ENCODE measurements at regions not wholly inside any gene's neighbourhood (a gene's known extent, or its start where the extent isn't known, plus 50 kb on each side); places are given as distances from the start of the nearest gene placed in this dataset.

DNA sequence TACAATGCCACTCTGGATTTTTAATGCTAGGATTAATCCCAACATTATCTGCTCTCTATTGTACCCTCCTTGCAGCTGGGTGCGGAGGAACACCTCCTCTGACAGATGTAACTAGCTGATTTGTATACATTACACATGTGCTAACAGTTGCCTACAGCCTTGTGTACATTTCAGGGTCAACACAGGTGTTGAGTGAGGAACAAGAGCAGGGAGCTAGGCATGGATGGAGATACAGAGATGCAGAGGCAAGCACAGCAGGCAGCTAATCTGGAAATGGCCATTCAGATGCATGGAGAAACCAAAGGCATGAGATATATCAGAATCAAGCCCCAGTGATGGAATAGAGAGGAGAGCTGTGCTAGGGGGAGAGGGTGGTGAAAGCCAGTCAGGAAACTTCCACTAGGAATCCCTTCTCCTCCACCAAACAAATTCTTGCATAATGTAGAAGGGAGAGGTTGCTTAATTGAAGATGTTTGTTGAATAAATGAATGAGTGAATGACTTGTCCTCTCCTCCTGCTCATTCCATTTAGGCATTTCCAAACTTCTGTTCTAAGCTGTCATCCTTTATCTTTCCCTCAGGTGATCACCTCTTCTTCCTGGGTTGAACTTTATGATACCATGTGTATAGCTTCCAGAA, 313.2 kb downstream of the ATP23 start:
- H3K27me3 ChIP-seq (ENCODE audit: insufficient read depth, low read length) = peaks cover 3% of the 10 kb centered on the region; the same call in 1 of the 2 replicates

GRCh38 chr12:58262796-58263195, 321.4 kb downstream of the ATP23 start:
- Histone ChIP-seq H3K79me2 (ENCODE audit: control insufficient read depth, insufficient read depth, low read length, unreplicated experiment) (no peaks in the 10 kb centered on the region), H3K4me1 (ENCODE audit: control insufficient read depth, insufficient read depth, low read length, unreplicated experiment) (no peaks in the 10 kb centered on the region), H3K36me3 (ENCODE audit: insufficient read depth, low read length) (no peaks in the 10 kb centered on the region), H3K4me3 (ENCODE audit: low read depth, low read length) (no peak overlapping the region), H3K27me3 (ENCODE audit: insufficient read depth, low read length) (peaks cover 8% of the 10 kb centered on the region; the same call in 1 of the 2 replicates), H3K27ac (ENCODE audit: low read depth, low read length) (no peak overlapping the region), H2AFZ (ENCODE audit: low read length, unreplicated experiment) (no peak overlapping the region)

More for the DNA sequence above, 313.2 kb downstream of the ATP23 start:
- Histone ChIP-seq H3K4me1 (ENCODE audit: control insufficient read depth, insufficient read depth, low read length, unreplicated experiment) (no peaks in the 10 kb centered on the region), H3K4me3 (ENCODE audit: low read depth, low read length) (no peak overlapping the region), H3K36me3 (ENCODE audit: insufficient read depth, low read length) (no peaks in the 10 kb centered on the region), H3K27ac (ENCODE audit: low read depth, low read length) (no peak overlapping the region), H2AFZ (ENCODE audit: low read length, unreplicated experiment) (no peak overlapping the region), H3K79me2 (ENCODE audit: control insufficient read depth, insufficient read depth, low read length, unreplicated experiment) (no peaks in the 10 kb centered on the region)

- Histone ChIP-seq H2AFZ (ENCODE audit: low read length, unreplicated experiment) (no peak overlapping the region), H3K27ac (ENCODE audit: low read depth, low read length) (no peak overlapping the region), H3K36me3 (ENCODE audit: insufficient read depth, low read length) (no peaks in the 10 kb centered on the region), H3K4me3 (ENCODE audit: low read depth, low read length) (no peak overlapping the region), H3K27me3 (ENCODE audit: insufficient read depth, low read length) (peaks cover 8% of the 10 kb centered on the region; the same call in 1 of the 2 replicates), H3K4me1 (ENCODE audit: control insufficient read depth, insufficient read depth, low read length, unreplicated experiment) (no peaks in the 10 kb centered on the region), H3K79me2 (ENCODE audit: control insufficient read depth, insufficient read depth, low read length, unreplicated experiment) (no peaks in the 10 kb centered on the region)
Measured at GRCh38 chr12:58263816-58264215, 322.4 kb downstream of the ATP23 start.

GRCh38 chr12:58268069-58268468, 326.7 kb downstream of the ATP23 start:
- Histone ChIP-seq H3K4me1 (ENCODE audit: control insufficient read depth, insufficient read depth, low read length, unreplicated experiment) (no peaks in the 10 kb centered on the region), H3K36me3 (ENCODE audit: insufficient read depth, low read length) (no peaks in the 10 kb centered on the region), H2AFZ (ENCODE audit: low read length, unreplicated experiment) (no peak overlapping the region), H3K79me2 (ENCODE audit: control insufficient read depth, insufficient read depth, low read length, unreplicated experiment) (no peaks in the 10 kb centered on the region), H3K27ac (ENCODE audit: low read depth, low read length) (no peak overlapping the region), H3K4me3 (ENCODE audit: low read depth, low read length) (no peak overlapping the region), H3K27me3 (ENCODE audit: insufficient read depth, low read length) (peaks cover 8% of the 10 kb centered on the region; the same call in 1 of the 2 replicates)

DNA sequence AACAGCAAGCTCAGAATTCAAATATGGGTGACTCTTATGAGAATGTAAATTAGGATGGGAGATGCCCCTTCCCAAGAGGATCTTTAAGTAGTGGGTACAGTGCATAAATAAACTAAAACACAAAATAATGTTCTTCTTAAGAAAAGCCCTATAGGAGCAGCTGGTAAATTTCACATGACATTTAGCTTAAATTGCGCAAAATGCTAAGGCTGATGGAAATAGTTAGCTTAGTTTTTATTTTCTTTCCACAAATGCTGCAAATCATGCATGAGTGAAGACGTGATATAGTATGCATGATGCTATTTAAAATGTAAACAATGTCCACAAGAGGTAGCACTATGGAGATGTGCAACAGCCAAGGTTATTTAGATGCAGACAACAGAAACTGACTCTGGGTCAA, 328.1 kb downstream of the ATP23 start:
- Histone ChIP-seq H3K27me3 (ENCODE audit: insufficient read depth, low read length) (0 out of 2 replicates have a peak, but pooled peaks cover 3% of the 10 kb centered on the region), H3K4me3 (ENCODE audit: low read depth, low read length) (no peak overlapping the region), H3K79me2 (ENCODE audit: control insufficient read depth, insufficient read depth, low read length, unreplicated experiment) (no peaks in the 10 kb centered on the region), H2AFZ (ENCODE audit: low read length, unreplicated experiment) (no peak overlapping the region), H3K36me3 (ENCODE audit: insufficient read depth, low read length) (no peaks in the 10 kb centered on the region), H3K4me1 (ENCODE audit: control insufficient read depth, insufficient read depth, low read length, unreplicated experiment) (no peaks in the 10 kb centered on the region), H3K27ac (ENCODE audit: low read depth, low read length) (no peak overlapping the region)

DNA sequence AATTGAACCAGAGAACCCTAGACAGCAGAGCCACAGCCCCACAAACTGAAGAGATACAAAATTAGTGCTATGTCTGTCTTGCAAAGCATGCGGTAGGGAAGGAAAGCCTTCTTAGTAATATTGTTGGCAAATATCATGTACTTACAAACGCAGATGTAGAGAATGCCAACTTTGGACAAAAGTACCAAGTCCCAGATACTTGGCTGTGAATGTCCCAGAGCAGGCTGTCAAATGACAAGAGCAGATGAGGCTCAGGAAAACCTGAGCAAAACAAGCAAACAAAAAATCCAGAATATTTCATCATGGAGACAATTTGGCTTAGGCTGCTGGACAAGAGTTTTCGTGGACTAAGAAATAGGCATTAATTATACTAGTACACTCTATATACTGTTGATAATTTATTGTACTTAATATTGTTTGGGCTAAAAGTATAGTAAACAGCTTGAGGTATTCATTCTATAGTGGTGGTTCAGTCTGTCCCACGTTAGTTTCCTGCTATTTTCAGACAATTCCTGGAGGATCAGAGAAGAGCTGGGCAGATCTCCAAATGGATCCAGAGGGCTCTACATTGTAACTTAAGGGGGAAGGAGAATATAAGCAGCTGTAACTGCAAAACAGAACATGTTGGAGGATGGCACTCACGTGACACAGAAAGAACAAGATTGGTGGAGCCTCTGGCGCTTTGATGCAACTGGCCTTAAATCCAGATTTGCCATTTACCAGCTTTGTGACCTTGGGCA, 329.8 kb downstream of the ATP23 start:
- H3K27me3 ChIP-seq (ENCODE audit: insufficient read depth, low read length) = peaks cover 5% of the 10 kb centered on the region; the same call in 1 of the 2 replicates
- no peaks in the 10 kb centered on the region for H3K4me1 ChIP-seq (ENCODE audit: control insufficient read depth, insufficient read depth, low read length, unreplicated experiment)
- H3K36me3 ChIP-seq (ENCODE audit: insufficient read depth, low read length) = no peaks in the 10 kb centered on the region
- H2AFZ ChIP-seq (ENCODE audit: low read length, unreplicated experiment) = no peak overlapping the region
- H3K4me3 ChIP-seq (ENCODE audit: low read depth, low read length) = no peak overlapping the region
- H3K27ac ChIP-seq (ENCODE audit: low read depth, low read length) = no peak overlapping the region
- no peaks in the 10 kb centered on the region for H3K79me2 ChIP-seq (ENCODE audit: control insufficient read depth, insufficient read depth, low read length, unreplicated experiment)

DNA sequence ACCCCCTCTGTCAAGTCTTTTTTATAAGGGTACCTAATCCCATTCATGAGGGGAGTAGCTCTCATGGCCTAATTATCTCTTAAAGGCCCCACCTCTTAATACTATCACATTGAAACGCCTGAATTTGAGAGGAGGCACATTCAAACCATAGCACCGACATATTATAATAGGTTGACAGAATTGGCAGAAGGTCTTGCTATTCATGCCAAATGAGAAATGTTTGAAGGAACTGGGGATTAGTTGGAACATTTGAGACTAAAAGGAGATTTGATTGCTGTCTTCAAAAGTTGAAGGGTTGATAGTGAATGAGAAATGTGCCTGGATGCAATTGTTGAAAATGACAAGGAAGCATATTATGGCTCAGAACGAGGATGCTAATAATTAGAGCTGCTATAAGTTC, 331.1 kb downstream of the ATP23 start:
- Histone ChIP-seq H3K79me2 (ENCODE audit: control insufficient read depth, insufficient read depth, low read length, unreplicated experiment) (no peaks in the 10 kb centered on the region), H3K27ac (ENCODE audit: low read depth, low read length) (no peak overlapping the region), H3K27me3 (ENCODE audit: insufficient read depth, low read length) (peaks cover 5% of the 10 kb centered on the region; the same call in 1 of the 2 replicates), H3K4me1 (ENCODE audit: control insufficient read depth, insufficient read depth, low read length, unreplicated experiment) (no peaks in the 10 kb centered on the region), H3K4me3 (ENCODE audit: low read depth, low read length) (no peak overlapping the region), H3K36me3 (ENCODE audit: insufficient read depth, low read length) (no peaks in the 10 kb centered on the region), H2AFZ (ENCODE audit: low read length, unreplicated experiment) (no peak overlapping the region)

DNA sequence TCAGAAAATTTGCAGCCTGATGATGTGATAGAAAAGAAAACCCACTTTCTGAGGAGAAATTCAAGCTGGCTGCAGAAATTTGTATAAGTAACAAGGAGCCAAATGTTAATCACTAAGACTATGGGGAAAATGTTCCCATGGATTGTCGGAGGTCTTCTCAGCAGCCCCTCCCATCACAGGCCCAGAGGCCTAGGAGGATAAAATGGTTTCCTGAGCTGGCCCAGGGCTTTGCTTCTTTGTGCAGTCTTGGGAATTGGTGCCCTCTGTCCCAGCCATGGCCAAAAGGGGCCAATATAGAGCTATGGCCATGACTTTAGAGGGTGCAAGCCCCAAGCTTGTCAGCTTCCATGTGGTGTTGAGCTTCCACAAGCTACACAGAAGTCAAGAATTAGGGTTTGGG, 335.9 kb downstream of the ATP23 start:
- H3K27ac ChIP-seq (ENCODE audit: low read depth, low read length) = no peak overlapping the region
- H3K4me1 ChIP-seq (ENCODE audit: control insufficient read depth, insufficient read depth, low read length, unreplicated experiment) = no peaks in the 10 kb centered on the region
- no peak overlapping the region for H2AFZ ChIP-seq (ENCODE audit: low read length, unreplicated experiment)
- no peak overlapping the region for H3K4me3 ChIP-seq (ENCODE audit: low read depth, low read length)
- H3K27me3 ChIP-seq (ENCODE audit: insufficient read depth, low read length) = peaks cover 2% of the 10 kb centered on the region; the same call in 1 of the 2 replicates
- H3K79me2 ChIP-seq (ENCODE audit: control insufficient read depth, insufficient read depth, low read length, unreplicated experiment) = no peaks in the 10 kb centered on the region
- no peaks in the 10 kb centered on the region for H3K36me3 ChIP-seq (ENCODE audit: insufficient read depth, low read length)

GRCh38 chr12:58283553-58283952, 342.2 kb downstream of the ATP23 start:
- Histone ChIP-seq H3K27ac (ENCODE audit: low read depth, low read length) (no peak overlapping the region), H3K4me3 (ENCODE audit: low read depth, low read length) (no peak overlapping the region)

DNA sequence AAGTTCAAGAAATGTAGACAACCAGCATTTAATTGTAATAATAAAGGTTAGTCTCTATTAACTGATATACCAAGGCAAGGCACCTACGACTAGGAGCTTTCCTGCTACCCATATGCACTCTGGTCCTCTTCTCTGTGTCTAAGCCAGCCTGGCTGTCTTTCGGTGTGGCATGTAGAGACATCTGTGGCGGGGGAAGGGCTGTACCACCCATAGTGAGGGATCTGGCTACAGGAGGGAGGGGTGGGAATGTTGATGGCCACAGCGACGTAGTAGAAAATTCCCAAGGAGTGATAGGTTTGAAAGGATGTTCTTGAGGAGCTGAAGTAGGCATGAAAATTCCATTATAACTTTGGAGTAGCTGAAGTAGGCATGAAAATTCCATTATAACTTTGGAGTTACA, 344.2 kb downstream of the ATP23 start:
- Histone ChIP-seq H3K79me2 (ENCODE audit: control insufficient read depth, insufficient read depth, low read length, unreplicated experiment) (no peaks in the 10 kb centered on the region), H3K36me3 (ENCODE audit: insufficient read depth, low read length) (no peaks in the 10 kb centered on the region), H2AFZ (ENCODE audit: low read length, unreplicated experiment) (no peak overlapping the region), H3K27ac (ENCODE audit: low read depth, low read length) (no peak overlapping the region), H3K4me3 (ENCODE audit: low read depth, low read length) (no peak overlapping the region), H3K27me3 (ENCODE audit: insufficient read depth, low read length) (no peaks in the 10 kb centered on the region), H3K4me1 (ENCODE audit: control insufficient read depth, insufficient read depth, low read length, unreplicated experiment) (no peaks in the 10 kb centered on the region)

More at GRCh38 chr12:58283553-58283952, 342.2 kb downstream of the ATP23 start:
- Histone ChIP-seq H3K27me3 (ENCODE audit: insufficient read depth, low read length) (no peaks in the 10 kb centered on the region), H2AFZ (ENCODE audit: low read length, unreplicated experiment) (no peak overlapping the region), H3K4me1 (ENCODE audit: control insufficient read depth, insufficient read depth, low read length, unreplicated experiment) (no peaks in the 10 kb centered on the region), H3K79me2 (ENCODE audit: control insufficient read depth, insufficient read depth, low read length, unreplicated experiment) (no peaks in the 10 kb centered on the region), H3K36me3 (ENCODE audit: insufficient read depth, low read length) (no peaks in the 10 kb centered on the region)

GRCh38 chr12:58286353-58286752, 345.0 kb downstream of the ATP23 start:
- H3K4me1 ChIP-seq (ENCODE audit: control insufficient read depth, insufficient read depth, low read length, unreplicated experiment) = no peaks in the 10 kb centered on the region
- no peak overlapping the region for H2AFZ ChIP-seq (ENCODE audit: low read length, unreplicated experiment)
- no peak overlapping the region for H3K4me3 ChIP-seq (ENCODE audit: low read depth, low read length)
- no peaks in the 10 kb centered on the region for H3K27me3 ChIP-seq (ENCODE audit: insufficient read depth, low read length)
- H3K79me2 ChIP-seq (ENCODE audit: control insufficient read depth, insufficient read depth, low read length, unreplicated experiment) = no peaks in the 10 kb centered on the region
- H3K27ac ChIP-seq (ENCODE audit: low read depth, low read length) = no peak overlapping the region
- H3K36me3 ChIP-seq (ENCODE audit: insufficient read depth, low read length) = no peaks in the 10 kb centered on the region
